Right renal pelvis (tissue), 4 donors: ENCODE measurements at regions not wholly inside any gene's neighbourhood (a gene's known extent, or its start where the extent isn't known, plus 50 kb on each side); places are given as distances from the start of the nearest gene placed in this dataset.

Experiments
- DNase-seq, 4 donors: peaks; one replicate each; pipeline ENCODE4 v3.0.0-alpha.2; 2013; ENCODE audit warnings: low read depth in 4 of 4, low spot score in 3 of 4, missing footprints in 1 of 4

DNA sequence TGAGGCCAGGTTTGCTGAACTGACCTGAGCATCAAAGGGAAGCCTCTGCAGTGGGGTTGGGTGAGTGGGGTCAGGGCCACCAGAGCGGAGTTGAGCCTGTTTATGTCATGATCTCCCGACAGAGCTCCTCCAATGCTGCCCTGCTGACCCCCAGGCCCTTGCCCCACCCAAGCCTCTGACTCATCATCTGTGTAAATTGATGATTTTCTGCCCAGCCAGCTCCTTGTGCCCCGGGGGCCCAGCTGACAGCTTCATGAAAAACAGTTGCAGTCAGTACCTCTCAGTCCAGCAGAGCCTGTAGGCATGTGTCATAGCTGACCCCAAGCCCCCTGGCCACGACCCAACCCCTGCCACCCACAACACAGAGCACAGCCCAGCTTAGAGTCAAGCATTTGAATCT, 134.9 kb downstream of the CCT6B start:
- no peak for DNase-seq

DNA sequence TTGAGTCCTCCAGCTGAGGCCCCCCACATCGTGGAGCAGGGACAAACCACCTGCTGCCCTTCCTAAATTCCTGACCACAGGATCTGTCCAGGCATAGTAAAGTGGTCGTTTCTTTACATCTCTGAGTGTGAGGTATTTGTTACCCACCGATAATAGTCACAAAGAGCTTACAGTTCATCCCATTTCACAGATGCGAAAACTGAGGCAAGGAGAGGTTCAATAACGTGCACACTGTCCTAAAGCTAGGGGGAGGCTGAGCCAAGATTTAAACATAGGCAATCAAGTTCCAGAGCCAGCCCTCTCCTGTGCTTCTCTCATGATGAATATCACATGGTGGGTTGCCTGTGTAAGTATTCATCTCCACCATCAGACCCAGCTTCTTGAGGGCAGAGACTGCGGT, 135.4 kb downstream of the CCT6B start:
- DNase-seq, result no peak

DNA sequence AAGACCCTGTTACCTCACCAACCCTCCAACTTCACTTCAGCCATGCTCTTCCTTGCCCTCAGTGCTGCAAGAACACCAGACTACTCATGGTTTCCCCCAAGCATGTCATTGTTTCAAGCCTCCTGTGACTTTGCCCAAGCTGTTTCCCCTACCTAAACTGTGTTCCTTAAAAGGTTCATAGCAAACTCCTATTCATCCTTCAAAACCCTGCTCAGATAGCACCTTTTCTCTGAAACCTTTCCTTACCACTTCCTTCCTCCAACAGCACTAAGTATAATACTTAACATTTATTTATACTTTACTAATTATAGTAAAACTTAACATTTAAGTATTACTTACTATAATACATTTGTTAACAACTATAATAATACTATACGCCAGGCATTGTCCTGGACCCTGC, 136.2 kb downstream of the CCT6B start:
- DNase-seq, result no peak

DNA sequence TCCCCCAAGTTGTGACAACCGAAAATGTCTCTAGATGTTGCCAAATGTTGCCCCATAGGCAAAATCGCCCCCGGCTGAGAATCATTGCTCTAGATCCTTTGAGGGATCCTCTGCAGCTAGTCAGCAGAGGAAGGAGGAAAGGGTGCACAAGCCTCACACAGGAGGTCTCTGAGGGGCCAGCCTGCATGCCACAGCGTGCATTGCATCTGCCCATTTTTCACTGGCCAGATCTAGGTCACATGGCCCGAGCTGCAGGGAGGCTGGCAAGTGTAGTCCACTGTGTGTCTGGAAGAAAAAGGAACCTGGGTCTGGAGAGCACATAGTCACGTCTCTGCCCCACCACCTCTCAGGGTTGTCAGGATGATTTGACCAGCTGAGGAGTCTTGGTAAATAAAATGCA, 138.2 kb downstream of the CCT6B start:
- DNase-seq, result no peak

GRCh38 chr17:34822007-34822739, 139.1 kb downstream of the CCT6B start:
- no peak for DNase-seq

- DNase-seq, result no peak
Measured at GRCh38 chr17:34820922-34821321, 140.3 kb downstream of the CCT6B start.

DNA sequence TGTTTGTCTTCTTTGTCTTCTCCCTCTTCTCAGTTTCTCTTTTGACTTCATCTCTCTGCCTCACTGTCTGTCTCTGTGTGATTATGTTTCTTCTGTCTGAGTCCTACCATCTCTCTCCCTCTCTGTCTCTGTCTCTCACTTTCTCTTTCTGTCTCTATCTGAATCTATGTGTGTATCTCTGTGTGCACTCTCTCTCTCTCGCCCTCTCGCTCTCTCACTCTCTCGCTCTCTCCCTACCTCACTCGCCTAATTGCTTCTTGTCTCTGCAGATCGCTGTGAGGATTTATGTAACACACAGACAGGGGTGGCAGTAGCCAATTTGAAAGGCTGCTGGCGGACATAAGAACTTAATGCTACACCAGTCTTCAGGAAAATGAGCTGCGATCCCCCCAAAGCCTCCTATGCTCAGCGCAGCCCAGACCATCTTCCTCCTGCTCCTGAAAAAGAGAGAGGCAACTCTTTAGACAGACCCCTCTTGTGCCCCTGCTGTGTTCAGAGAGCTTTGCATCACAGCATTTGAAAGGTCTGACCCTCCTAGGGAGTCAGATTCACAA, 140.9 kb downstream of the CCT6B start:
- no peak for DNase-seq

GRCh38 chr17:34817252-34818035, 143.8 kb downstream of the CCT6B start:
- DNase-seq, result no peak

GRCh38 chr17:34816848-34817247, 144.4 kb downstream of the CCT6B start:
- no peak for DNase-seq

GRCh38 chr17:34813290-34813689, 148.0 kb downstream of the CCT6B start:
- no peak for DNase-seq

- DNase-seq, result no peak
Measured at GRCh38 chr17:34811561-34811960, 149.7 kb downstream of the CCT6B start.

DNA sequence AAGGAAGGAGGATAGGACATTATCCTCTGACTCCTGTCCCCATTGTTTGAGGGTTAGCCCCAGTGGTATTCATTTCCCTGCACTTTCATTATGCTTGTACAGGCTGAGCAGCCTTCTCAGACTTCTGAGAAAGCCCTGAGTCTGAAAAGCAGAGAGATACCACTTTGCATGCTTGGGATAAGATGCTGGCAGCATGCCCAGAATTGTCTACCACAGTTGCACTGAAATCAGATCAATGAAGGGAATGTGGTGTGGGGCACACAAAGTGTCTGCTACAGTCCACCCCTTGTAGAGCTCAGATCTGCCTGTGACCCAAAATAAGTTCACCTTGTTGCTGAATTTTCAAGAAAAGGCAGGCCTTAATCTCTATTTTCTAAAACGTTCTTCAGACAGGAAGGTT, 160.6 kb downstream of the CCT6B start:
- DNase-seq, result no peak

DNA sequence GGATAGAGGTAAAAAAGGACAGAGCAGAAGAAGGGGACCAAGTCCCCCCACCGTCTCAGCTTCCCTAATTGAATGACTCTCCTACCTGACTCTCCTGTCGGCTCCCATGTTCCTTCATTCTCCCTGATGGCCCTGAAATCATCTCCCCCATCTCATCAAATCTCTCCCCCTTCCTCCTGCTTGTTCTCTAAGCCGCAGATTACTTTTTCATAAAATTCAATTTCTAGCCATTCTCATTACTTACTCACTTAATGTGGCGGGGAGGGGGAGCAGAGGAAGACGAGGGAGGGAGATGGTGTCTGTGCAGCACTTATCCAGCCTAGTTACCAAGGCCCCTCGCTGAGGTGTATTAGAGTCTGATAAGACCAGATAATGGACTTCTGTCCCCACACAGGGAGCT, 161.5 kb downstream of the CCT6B start:
- DNase-seq, result no peak

- no peak for DNase-seq
Measured at GRCh38 chr17:34798581-34798980, 162.7 kb downstream of the CCT6B start.

- DNase-seq, result peak; percentile 44 to 63 (median 54)
Measured at GRCh38 chr17:34797720-34798119, 163.5 kb downstream of the CCT6B start.

DNA sequence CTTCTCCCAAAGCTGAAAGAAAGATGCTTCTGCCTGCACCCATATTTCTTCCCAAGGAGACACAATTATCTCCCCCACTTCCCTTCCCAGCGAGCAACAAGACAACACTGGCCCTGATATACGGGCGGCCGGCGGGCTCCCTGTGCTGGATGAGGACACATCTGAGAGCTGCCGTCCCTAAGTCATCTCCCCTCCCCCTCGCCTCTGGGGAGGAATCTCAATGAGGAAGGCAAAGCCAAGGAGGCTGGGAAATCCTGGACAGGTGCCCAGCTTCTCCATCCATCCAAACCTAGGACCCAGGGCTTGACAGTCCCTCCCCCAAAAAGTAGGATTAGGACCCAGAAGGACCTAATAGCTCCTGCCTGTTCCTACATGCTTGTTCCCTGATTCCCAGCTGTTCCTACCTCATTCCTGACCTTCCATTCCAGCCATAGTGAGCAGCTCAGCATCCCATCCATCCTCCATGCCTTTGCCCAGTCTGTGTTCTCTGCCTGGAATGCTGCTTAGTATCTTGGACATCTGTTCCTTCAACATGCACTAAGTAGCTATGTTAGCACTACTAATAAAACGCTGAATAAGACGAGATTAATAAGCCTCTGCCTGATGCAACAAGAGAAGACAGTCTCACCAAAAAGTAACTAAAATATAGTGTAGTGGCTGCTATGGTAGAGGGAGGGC, 167.9 kb downstream of the CCT6B start:
- DNase-seq, result no peak

GRCh38 chr17:34788696-34789095, 172.6 kb downstream of the CCT6B start:
- no peak for DNase-seq

DNA sequence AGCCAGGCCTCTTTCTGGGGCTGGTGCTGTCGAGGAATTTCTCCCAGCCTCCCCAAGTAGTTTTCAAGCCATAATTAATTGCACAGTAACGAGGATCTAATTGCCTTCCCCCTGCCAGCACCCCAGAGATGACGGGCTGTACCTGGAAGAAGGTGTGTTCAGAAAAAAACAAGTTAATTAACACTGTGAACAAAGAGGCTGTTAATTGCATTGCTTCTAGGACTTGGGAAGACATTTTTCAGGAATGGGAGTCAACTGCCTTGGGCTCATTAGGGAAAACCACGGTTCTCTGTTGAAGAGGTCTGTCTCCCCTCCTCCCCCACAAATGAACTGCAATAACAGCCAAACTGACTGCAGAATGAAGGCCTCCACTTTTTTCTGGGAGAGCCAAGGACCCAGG, 176.7 kb downstream of the CCT6B start:
- DNase-seq, result no peak

GRCh38 chr17:34782271-34782670, 179.0 kb downstream of the CCT6B start:
- no peak for DNase-seq

- DNase-seq, result no peak
Measured at GRCh38 chr17:34781571-34782108, 179.6 kb downstream of the CCT6B start.

DNA sequence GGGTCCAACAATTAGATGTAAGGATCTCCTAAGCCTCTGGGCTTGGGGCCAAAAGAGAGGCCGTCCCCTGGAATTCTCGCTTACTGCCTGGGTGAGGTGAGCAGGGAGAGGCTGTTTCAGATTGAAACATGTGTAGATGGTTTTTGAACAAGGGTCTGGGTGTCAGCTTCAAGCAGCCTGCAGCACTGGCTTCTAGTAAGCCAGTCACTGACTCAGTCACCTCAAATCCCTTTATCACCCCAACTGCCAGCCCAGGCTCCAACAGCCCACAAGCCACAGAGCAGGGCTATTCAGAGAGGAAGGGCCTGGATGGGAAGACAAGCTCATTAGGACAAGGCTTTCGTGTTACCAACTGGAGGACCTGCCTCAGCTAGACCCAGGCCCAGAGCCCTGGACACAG, 180.2 kb downstream of the CCT6B start:
- DNase-seq, result no peak
